ENCODE measurements at regions not wholly inside any gene's neighbourhood (a gene's known extent, or its start where the extent isn't known, plus 50 kb on each side); places are given as distances from the start of the nearest gene placed in this dataset.

DNA sequence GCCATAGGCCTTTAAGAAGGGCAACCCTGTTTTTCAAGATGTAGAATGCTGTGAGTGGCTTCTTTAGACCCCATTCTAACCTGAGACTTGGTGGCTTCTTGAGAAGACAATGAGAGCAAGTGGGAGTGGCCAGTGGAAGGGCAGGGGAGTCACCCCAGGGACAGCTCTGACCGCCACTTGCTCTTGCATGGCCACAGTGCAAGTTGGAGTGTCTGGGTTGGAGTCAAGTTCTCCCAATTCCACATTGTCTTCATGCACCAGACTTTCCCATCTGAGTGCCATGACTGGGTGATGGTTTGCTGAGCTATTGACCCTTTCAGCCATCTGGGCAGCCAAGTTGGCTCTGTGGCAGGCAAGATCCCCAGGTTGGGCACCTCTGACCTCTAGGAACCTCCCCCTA, 148.0 kb upstream of the SKOR2 start:
- Histone ChIP-seq H3K9me3 (no peaks in the 10 kb centered on the region), H3K36me3 (no peaks in the 10 kb centered on the region), H3K27me3 (no peaks in the 10 kb centered on the region), H3K4me3 (no peak overlapping the region), H3K4me1 (no peaks in the 10 kb centered on the region), H3K27ac (no peak overlapping the region)
- TF ChIP-seq, protein P1, sequence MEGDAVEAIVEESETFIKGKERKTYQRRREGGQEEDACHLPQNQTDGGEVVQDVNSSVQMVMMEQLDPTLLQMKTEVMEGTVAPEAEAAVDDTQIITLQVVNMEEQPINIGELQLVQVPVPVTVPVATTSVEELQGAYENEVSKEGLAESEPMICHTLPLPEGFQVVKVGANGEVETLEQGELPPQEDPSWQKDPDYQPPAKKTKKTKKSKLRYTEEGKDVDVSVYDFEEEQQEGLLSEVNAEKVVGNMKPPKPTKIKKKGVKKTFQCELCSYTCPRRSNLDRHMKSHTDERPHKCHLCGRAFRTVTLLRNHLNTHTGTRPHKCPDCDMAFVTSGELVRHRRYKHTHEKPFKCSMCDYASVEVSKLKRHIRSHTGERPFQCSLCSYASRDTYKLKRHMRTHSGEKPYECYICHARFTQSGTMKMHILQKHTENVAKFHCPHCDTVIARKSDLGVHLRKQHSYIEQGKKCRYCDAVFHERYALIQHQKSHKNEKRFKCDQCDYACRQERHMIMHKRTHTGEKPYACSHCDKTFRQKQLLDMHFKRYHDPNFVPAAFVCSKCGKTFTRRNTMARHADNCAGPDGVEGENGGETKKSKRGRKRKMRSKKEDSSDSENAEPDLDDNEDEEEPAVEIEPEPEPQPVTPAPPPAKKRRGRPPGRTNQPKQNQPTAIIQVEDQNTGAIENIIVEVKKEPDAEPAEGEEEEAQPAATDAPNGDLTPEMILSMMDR (IDR thresholded peaks at IDR 0.05) = no peak
- TF ChIP-seq POLR2AphosphoS5 (IDR thresholded peaks at IDR 0.05; ENCODE audit: insufficient read depth in 1 of 2, low read depth in 1 of 2) (no peak), POLR2A (IDR thresholded peaks at IDR 0.05) (no peak)
- no peak for DNase-seq (ENCODE audit: extremely low spot score in 2 of 2)
- intact Hi-C loops (cut with DNase I) = no loop called here

DNA sequence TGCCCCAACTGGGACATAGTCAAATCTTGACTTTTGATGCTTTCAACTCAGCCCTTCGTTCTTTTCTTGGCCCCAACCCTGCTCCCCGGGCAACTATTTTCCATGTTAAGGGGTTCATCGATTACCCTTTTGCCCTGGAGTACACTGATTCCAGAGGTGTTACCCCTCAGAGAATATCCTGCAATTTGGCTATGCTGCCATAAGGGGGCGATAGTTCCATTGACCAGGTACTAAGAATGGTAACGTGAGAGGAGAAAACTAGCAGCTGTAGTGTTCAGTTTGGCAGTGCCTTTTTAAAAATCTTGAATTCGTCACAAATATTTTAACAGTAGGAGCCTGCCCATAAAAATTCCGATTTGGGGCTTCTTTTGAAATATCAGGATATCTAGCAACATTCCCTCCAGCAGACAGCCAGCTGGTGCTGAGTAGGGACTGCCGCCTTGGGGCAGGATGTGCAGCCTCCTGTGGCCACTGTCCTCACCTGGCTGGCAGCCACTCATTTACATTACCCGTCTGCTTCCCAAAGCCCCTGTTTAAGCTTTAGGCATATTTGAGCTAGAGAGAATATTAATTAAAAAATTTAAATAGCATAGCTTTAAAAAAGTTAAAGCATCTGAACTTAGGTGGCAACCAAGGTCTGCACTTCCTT, 146.3 kb upstream of the SKOR2 start:
- no peaks in the 10 kb centered on the region for H3K4me1 ChIP-seq
- intact Hi-C loops (cut with DNase I) = no loop called here
- no peak overlapping the region for H3K4me3 ChIP-seq
- H3K27ac ChIP-seq = no peak overlapping the region
- H3K27me3 ChIP-seq = no peaks in the 10 kb centered on the region
- no peaks in the 10 kb centered on the region for H3K36me3 ChIP-seq
- H3K9me3 ChIP-seq = no peaks in the 10 kb centered on the region
- DNase-seq (ENCODE audit: extremely low spot score in 2 of 2) = no peak
- TF ChIP-seq POLR2A (IDR thresholded peaks at IDR 0.05) = no peak
- no peak for TF ChIP-seq POLR2AphosphoS5 (IDR thresholded peaks at IDR 0.05; ENCODE audit: insufficient read depth in 1 of 2, low read depth in 1 of 2)
- TF ChIP-seq, protein P1 (IDR thresholded peaks at IDR 0.05) = no peak

DNA sequence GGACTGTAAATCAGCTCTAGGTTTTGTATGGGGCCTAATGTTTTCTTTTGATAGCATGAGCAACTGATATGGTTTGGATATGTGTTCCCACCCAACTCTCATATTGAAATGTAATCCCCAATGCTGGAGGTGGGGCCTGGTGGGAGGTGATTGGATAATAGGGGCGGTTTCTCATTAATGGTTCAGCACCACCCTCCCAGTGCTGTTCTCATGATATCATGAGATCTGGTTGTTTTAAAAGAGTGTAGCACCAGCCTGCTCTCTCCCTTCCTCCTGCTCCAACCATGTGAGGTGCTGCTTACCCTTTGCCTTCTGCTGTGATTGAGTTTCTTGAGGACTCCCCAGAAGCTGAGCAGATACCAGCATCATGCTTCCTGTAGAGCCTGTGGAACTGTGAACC, 140.2 kb upstream of the SKOR2 start:
- intact Hi-C loops (cut with DNase I) = no loop called here
- no peaks in the 10 kb centered on the region for H3K36me3 ChIP-seq
- H3K4me3 ChIP-seq = no peak overlapping the region
- no peaks in the 10 kb centered on the region for H3K27me3 ChIP-seq
- H3K9me3 ChIP-seq = no peaks in the 10 kb centered on the region
- no peak for DNase-seq (ENCODE audit: extremely low spot score in 2 of 2)
- H3K27ac ChIP-seq = no peak overlapping the region
- TF ChIP-seq, protein P1 (IDR thresholded peaks at IDR 0.05) = no peak
- TF ChIP-seq POLR2AphosphoS5 (IDR thresholded peaks at IDR 0.05; ENCODE audit: insufficient read depth in 1 of 2, low read depth in 1 of 2) = no peak
- TF ChIP-seq POLR2A (IDR thresholded peaks at IDR 0.05) = no peak
- H3K4me1 ChIP-seq = no peaks in the 10 kb centered on the region

DNA sequence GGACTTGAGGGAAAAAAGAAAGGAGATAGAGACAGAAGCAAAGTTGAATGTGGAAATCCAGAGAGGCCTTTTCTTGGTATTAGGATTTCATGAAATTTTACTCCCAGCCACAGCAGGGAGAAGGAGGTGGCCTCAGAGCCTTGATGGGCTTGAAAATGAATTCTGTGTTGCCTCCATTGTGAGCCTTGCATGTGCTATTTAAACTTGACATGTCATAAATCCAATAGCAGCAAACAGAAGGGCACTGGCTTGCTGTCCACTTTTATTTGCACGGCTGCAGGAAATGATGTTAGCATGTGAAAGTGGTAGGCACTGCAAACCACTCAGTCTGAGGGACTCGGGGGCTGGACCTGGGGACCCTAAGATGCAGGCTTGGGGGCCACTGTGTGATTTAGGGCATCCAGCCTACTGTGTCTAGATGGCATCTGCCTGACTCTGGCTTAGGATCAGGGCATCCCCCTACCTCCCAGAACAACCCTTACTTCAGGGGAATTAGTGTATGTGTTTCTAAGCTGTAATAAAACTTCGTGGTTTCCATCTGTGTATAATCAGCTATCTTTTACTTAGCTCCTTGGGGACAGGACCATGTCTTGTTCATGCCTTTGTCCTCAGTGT, 139.1 kb upstream of the SKOR2 start:
- no peaks in the 10 kb centered on the region for H3K4me1 ChIP-seq
- no peaks in the 10 kb centered on the region for H3K36me3 ChIP-seq
- intact Hi-C loops (cut with DNase I) = no loop called here
- H3K4me3 ChIP-seq = no peak overlapping the region
- peak; percentile 28 to 60 for DNase-seq (ENCODE audit: extremely low spot score in 2 of 2)
- TF ChIP-seq POLR2A (IDR thresholded peaks at IDR 0.05) = no peak
- TF ChIP-seq POLR2AphosphoS5 (IDR thresholded peaks at IDR 0.05; ENCODE audit: insufficient read depth in 1 of 2, low read depth in 1 of 2) = no peak
- TF ChIP-seq, protein P1 (IDR thresholded peaks at IDR 0.05) = no peak
- H3K27me3 ChIP-seq = no peaks in the 10 kb centered on the region
- no peak overlapping the region for H3K27ac ChIP-seq
- H3K9me3 ChIP-seq = no peaks in the 10 kb centered on the region

DNA sequence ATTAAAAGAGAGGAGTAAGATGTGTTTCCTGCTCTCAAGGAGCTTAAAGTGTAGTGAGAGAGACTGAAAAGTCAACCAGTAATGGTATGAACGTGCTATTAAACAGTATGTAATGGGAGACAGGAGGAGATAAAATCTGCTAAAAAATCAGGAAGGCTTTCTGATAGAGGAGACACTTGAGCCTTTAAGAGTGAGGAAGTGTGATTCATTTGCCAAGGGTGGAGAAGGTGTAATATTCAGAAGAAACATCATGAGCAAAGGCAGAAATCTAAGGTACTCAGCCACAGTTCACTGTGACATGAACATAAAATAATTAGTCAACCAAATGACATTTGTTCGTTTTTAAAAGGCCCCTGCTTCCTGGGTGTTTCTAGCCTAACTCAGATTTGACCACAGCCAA, 137.8 kb upstream of the SKOR2 start:
- Histone ChIP-seq H3K9me3 (no peaks in the 10 kb centered on the region), H3K4me3 (no peak overlapping the region), H3K4me1 (no peaks in the 10 kb centered on the region), H3K27me3 (no peaks in the 10 kb centered on the region), H3K36me3 (no peaks in the 10 kb centered on the region), H3K27ac (no peak overlapping the region)
- intact Hi-C loops (cut with DNase I) = no loop called here
- TF ChIP-seq POLR2AphosphoS5 (IDR thresholded peaks at IDR 0.05; ENCODE audit: insufficient read depth in 1 of 2, low read depth in 1 of 2) = no peak
- no peak for TF ChIP-seq POLR2A (IDR thresholded peaks at IDR 0.05)
- TF ChIP-seq, protein P1 (IDR thresholded peaks at IDR 0.05) = no peak
- DNase-seq (ENCODE audit: extremely low spot score in 2 of 2) = no peak

All from vagina (tissue), 2 donors.